ENCODE measurements at regions not wholly inside any gene's neighbourhood (a gene's known extent, or its start where the extent isn't known, plus 50 kb on each side); places are given as distances from the start of the nearest gene placed in this dataset.

- TF ChIP-seq JUNB (IDR thresholded peaks at IDR 0.05) (no peak), POLR2A (IDR thresholded peaks at IDR 0.05; ENCODE audit: low read length) (no peak), CTCF (IDR thresholded peaks at IDR 0.05) (no peak), KDM5A (IDR thresholded peaks at IDR 0.05) (no peak), EHF (CRISPR knock-in tag; IDR thresholded peaks at IDR 0.05) (no peak), MAX (IDR thresholded peaks at IDR 0.05) (no peak)
Measured at GRCh38 chr9:115777610-115778009, 376.0 kb upstream of the PAPPA start.
